Prostate gland (tissue), 2 donors: ENCODE measurements at regions not wholly inside any gene's neighbourhood (a gene's known extent, or its start where the extent isn't known, plus 50 kb on each side); places are given as distances from the start of the nearest gene placed in this dataset.

Source experiments
- POLR2A ChIP-seq: fragments of 450-650 bp; IDR thresholded peaks from one replicate; pipeline ENCODE4 v1.6.1; 2016; ENCODE audit warnings: antibody characterized with exemption, mild to moderate bottlenecking
- TF ChIP-seq, protein P1 (sequence below), 4 experiments: fragments of 200-600 bp in 2 of 4; fragments of 450-650 bp in 2 of 4; sonication (generic) in 2 of 4; IDR thresholded peaks; 1 replicate in 3 of 4; 2 replicates in 1 of 4; pipeline ENCODE4 v1.5.1; 2016 to 2019; ENCODE audit warnings: antibody characterized with exemption in 4 of 4, mild to moderate bottlenecking in 2 of 4, moderate library complexity in 2 of 4

DNA sequence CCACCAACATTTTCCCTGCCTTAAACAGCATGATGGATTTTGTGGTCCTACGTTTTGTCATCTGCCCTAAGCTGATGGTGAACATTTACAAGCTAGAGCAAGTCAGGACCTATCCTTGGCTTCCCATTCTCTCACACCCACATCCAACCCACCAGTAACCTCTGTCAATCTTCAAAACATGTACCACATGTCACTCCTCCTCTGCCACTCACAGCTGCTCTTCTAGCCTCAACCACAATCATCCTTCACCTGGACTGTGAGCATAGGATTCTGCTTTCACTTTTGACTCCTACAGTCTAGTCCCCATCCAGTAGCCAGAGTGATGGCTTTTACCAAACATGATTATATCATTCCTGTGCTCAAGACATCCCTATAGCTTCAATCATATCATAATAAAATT lies 279.8 kb upstream of the DLGAP1 start:
- TF ChIP-seq, protein P1, sequence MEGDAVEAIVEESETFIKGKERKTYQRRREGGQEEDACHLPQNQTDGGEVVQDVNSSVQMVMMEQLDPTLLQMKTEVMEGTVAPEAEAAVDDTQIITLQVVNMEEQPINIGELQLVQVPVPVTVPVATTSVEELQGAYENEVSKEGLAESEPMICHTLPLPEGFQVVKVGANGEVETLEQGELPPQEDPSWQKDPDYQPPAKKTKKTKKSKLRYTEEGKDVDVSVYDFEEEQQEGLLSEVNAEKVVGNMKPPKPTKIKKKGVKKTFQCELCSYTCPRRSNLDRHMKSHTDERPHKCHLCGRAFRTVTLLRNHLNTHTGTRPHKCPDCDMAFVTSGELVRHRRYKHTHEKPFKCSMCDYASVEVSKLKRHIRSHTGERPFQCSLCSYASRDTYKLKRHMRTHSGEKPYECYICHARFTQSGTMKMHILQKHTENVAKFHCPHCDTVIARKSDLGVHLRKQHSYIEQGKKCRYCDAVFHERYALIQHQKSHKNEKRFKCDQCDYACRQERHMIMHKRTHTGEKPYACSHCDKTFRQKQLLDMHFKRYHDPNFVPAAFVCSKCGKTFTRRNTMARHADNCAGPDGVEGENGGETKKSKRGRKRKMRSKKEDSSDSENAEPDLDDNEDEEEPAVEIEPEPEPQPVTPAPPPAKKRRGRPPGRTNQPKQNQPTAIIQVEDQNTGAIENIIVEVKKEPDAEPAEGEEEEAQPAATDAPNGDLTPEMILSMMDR (IDR thresholded peaks at IDR 0.05) = no peak
- no peak for TF ChIP-seq POLR2A
